ENCODE measurements at regions not wholly inside any gene's neighbourhood (a gene's known extent, or its start where the extent isn't known, plus 50 kb on each side); places are given as distances from the start of the nearest gene placed in this dataset.

- TF ChIP-seq POLR2A (IDR thresholded peaks at IDR 0.05) (no peak), CTCF (IDR thresholded peaks at IDR 0.05) (no peak)
These were observed 406.8 kb upstream of the FAM98A start for GRCh38 chr2:34005901-34006300.

All from right lobe of liver (tissue), 4 donors.